Adrenal gland (tissue), 9 donors: ENCODE measurements at regions not wholly inside any gene's neighbourhood (a gene's known extent, or its start where the extent isn't known, plus 50 kb on each side); places are given as distances from the start of the nearest gene placed in this dataset.
"Not testable (repeated sequence)": the region's sequence is repeated elsewhere in the genome, so short reads cannot be mapped to it uniquely, and the experiment has no call there.

Experiments
- DNase-seq, 7 donors: peaks; one replicate each; pipeline ENCODE4 v3.0.0-alpha.2; 2019 to 2020
- H3K27ac ChIP-seq, 5 donors: fragments of 200-600 bp; sonication (generic) in 4 of 5; 1 replicate in 3 of 5; 2 replicates in 2 of 5; pipeline versions ENCODE4 v1.5.1 to v1.8.0; 2016 to 2020; ENCODE audit warnings: mild to moderate bottlenecking in 1 of 5
- H3K27me3 ChIP-seq: fragments of 200-600 bp; 2 replicates; pipeline ENCODE4 v1.8.0; 2021
- H3K36me3 ChIP-seq, 2 donors: fragments of 200-600 bp; replicated peaks in 1 of 2; 1 replicate in 1 of 2; 2 replicates in 1 of 2; pipeline versions ENCODE4 v1.5.1 to v1.8.0; 2018 to 2022
- H3K4me1 ChIP-seq, 2 donors: fragments of 200-600 bp; replicated peaks in 1 of 2; 1 replicate in 1 of 2; 2 replicates in 1 of 2; pipeline versions ENCODE4 v1.5.1 to v1.8.0; 2018 to 2021
- H3K4me3 ChIP-seq, 4 donors: fragments of 200-600 bp; sonication (generic) in 3 of 4; one replicate each; pipeline ENCODE4 v1.5.1; 2016 to 2018
- H3K9me3 ChIP-seq, 3 donors: fragments of 200-600 bp; sonication (generic) in 1 of 3; replicated peaks in 1 of 3; 1 replicate in 2 of 3; 2 replicates in 1 of 3; pipeline versions ENCODE4 v1.5.1 to v1.8.0; 2016 to 2021
- POLR2A ChIP-seq, 2 donors: fragments of 450-650 bp; IDR thresholded peaks; one replicate each; pipeline ENCODE4 v1.6.1; 2017; ENCODE audit warnings: antibody characterized with exemption in 2 of 2, mild to moderate bottlenecking in 2 of 2, moderate library complexity in 1 of 2
- WGBS, 4 donors: extraction: QIAGEN DNeasy Blood & Tissue Kit in 2 of 4; methylation state at CpG; one replicate each; pipeline versions ENCODE4 v1.1.5 to v1.1.7; 2013 to 2017; 5-methylcytosine and 5-hydroxymethylcytosine counted together
- intact Hi-C, 2 donors: fragments of 100-400 bp; cut with DNase I; formaldehyde crosslinking; loops; one replicate each; pipeline versions ENCODE4 v1.14.1 to v1.15.0; 2022 to 2023
- TF ChIP-seq, protein P1 (sequence below), 6 experiments: fragments of 450-650 bp in 4 of 6; fragments of 200-600 bp in 2 of 6; sonication (generic) in 1 of 6; IDR thresholded peaks; 1 replicate in 5 of 6; 2 replicates in 1 of 6; pipeline versions ENCODE4 v1.5.1 to v1.8.0; 2016 to 2021; ENCODE audit warnings: antibody characterized with exemption in 6 of 6, mild to moderate bottlenecking in 2 of 6, moderate library complexity in 1 of 6
- donor health status: healthy with polysubstance abuse.
- donor health status: Bipolar disorder and iron deficiency.
- donor health status: DM: yes; HTN: yes; CAD: no.
- donor health status: DM: no; HTN: no; CAD: no.
- donor health status: DM: no; HTN: no; CAD: no.

DNA sequence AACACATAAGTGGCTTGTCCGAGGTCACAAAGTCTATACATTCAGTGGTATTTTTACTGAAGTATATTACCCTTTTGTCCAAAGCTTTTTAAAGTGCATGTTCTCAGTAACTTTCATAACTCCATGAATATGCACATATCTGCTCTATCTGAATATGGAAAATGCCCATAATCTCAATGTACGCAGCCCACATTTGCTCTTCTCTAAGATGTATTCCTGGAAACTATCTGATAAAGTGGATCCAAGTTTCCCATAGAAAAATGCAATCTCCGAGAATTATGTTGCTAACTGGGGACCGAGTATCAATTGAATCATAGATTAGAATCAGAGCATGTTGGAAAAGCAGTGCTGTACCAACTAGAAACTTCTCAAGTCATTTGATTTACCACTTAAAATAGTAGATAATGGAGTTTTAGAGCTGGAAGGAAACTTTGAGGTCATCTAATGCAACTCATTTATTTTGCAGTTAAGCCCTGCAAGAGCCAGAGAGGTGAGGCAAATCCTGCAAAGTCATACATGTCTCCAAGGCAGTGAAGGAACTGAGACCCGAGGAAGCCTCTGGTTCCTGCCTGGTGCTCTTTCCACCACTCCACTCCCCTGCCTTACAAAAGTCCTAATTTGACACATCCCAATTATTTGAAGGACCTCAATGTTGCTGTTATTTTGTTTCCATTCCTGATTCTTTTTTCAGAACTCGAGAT, 69.4 kb downstream of the CYCS start:
- Histone ChIP-seq H3K9me3 (no peaks in the 10 kb centered on the region), H3K36me3 (no peaks in the 10 kb centered on the region), H3K27ac (no peak overlapping the region), H3K4me3 (no peak overlapping the region), H3K27me3 (peaks cover 5% of the 10 kb centered on the region), H3K4me1 (no peaks in the 10 kb centered on the region)
- intact Hi-C loops: no loop called here
- no peak for DNase-seq
- WGBS, 4 donors: 68 to 81% (median 76%) methylated on average over 6 of the region's 6 CpGs
- TF ChIP-seq, protein P1, sequence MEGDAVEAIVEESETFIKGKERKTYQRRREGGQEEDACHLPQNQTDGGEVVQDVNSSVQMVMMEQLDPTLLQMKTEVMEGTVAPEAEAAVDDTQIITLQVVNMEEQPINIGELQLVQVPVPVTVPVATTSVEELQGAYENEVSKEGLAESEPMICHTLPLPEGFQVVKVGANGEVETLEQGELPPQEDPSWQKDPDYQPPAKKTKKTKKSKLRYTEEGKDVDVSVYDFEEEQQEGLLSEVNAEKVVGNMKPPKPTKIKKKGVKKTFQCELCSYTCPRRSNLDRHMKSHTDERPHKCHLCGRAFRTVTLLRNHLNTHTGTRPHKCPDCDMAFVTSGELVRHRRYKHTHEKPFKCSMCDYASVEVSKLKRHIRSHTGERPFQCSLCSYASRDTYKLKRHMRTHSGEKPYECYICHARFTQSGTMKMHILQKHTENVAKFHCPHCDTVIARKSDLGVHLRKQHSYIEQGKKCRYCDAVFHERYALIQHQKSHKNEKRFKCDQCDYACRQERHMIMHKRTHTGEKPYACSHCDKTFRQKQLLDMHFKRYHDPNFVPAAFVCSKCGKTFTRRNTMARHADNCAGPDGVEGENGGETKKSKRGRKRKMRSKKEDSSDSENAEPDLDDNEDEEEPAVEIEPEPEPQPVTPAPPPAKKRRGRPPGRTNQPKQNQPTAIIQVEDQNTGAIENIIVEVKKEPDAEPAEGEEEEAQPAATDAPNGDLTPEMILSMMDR (IDR thresholded peaks at IDR 0.05): no peak
- no peak for TF ChIP-seq POLR2A (IDR thresholded peaks at IDR 0.05)

DNA sequence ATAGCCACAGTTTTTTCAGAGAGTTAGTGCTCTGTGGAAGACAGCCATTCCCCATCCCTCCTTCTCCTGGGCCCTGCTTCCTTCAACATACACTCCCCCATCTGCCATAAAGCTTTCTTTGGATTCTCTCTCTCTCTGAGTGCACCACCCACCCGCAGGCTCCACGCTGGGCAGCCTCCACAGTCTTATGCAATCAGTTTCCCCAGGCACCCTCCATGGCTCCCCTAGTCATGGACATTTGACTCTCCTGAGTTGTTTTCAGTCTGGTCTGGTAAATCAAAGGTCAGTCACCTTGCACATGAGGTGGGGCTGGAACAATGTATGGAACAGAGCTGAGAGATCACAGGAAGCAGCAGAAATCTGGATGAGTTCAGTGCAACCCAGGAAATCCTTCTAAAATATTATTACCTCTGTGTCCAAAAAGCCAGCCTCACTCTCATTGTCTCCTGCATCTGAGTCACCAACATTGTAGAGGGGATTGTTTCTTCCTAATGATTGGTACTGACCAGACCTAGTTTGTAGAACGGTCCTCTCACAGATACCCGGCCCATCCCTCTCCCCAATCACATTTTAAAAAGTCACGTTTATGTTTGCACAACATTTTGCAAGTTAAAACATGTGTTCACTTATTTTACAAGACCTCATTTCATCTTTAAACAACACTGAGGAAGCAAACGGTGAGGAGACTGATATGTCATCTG, 70.1 kb downstream of the CYCS start:
- H3K9me3 ChIP-seq: no peaks in the 10 kb centered on the region
- no peak for DNase-seq
- WGBS, 4 donors: 64 to 71% (median 69%) methylated on average over 6 of the region's 6 CpGs
- no peak overlapping the region for H3K27ac ChIP-seq
- H3K36me3 ChIP-seq: no peaks in the 10 kb centered on the region
- intact Hi-C loops: no loop called here
- no peak for TF ChIP-seq POLR2A (IDR thresholded peaks at IDR 0.05)
- TF ChIP-seq, protein P1 (IDR thresholded peaks at IDR 0.05): no peak
- H3K4me3 ChIP-seq: no peak overlapping the region
- H3K4me1 ChIP-seq: no peaks in the 10 kb centered on the region
- peaks cover 5% of the 10 kb centered on the region for H3K27me3 ChIP-seq

DNA sequence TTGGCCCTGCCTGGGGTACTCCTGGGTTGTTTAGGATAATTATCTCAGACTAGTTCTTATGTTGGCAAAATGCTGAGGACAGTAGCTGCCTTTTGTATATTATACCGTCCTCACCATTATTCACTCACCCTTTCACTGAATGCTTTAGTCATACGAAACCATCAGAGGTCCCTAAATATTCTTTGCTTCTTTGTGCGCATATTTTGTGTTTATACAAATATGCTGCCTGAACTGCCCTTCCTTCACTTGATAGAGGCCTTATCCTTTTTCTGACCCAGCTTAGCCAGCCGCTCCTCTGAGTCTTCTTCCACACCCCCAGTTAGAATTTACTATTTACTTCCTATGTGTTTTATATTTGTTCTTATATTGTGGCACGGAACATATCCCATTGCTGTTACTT, 70.2 kb upstream of the OSBPL3 start:
- 72 to 90% (median 84%) methylated on average over 5 of the region's 5 CpGs for WGBS, 4 donors
- Histone ChIP-seq H3K4me1 (no peaks in the 10 kb centered on the region), H3K4me3 (no peak overlapping the region), H3K9me3 (no peaks in the 10 kb centered on the region), H3K36me3 (no peaks in the 10 kb centered on the region), H3K27ac (no peak overlapping the region), H3K27me3 (no peaks in the 10 kb centered on the region)
- TF ChIP-seq POLR2A (IDR thresholded peaks at IDR 0.05): no peak
- TF ChIP-seq, protein P1 (IDR thresholded peaks at IDR 0.05): no peak
- no peak for DNase-seq
- intact Hi-C loops: no loop called here

DNA sequence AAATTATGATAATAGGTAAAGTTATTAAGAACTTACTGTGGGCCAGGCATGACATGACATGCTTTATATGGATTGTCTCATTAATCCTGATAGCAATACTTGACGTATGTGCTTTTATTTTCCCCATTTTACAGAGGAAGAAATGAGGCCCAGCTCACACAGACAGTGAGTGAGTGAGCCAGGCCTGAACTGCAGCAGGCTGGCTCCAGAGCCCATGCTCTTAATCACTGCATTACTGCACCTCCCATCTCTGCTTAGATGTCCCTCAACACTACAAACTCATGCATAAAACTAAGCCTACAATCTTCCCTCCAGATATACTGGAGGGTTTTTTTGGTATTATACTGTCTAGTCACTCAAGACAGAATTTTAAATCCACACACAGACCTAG, 68.5 kb upstream of the OSBPL3 start:
- H3K27me3 ChIP-seq: no peaks in the 10 kb centered on the region
- H3K9me3 ChIP-seq: no peaks in the 10 kb centered on the region
- H3K4me3 ChIP-seq: no peak overlapping the region
- intact Hi-C loops: no loop called here
- no peak for TF ChIP-seq POLR2A (IDR thresholded peaks at IDR 0.05)
- TF ChIP-seq, protein P1 (IDR thresholded peaks at IDR 0.05): no peak
- DNase-seq: no peak
- no peaks in the 10 kb centered on the region for H3K36me3 ChIP-seq
- no peaks in the 10 kb centered on the region for H3K4me1 ChIP-seq
- WGBS, 4 donors: 68 to 90% (median 79%) methylated on average over 1 of the region's 1 CpG
- H3K27ac ChIP-seq: no peak overlapping the region

- H3K9me3 ChIP-seq, H3K27ac ChIP-seq, H3K4me3 ChIP-seq, DNase-seq, H3K36me3 ChIP-seq, H3K4me1 ChIP-seq, intact Hi-C loops, H3K27me3 ChIP-seq: not testable (repeated sequence)
- 87 to 94% (median 89%) methylated on average over 8 to 12 of the region's 27 CpGs for WGBS, 4 donors
These were observed 67.8 kb upstream of the OSBPL3 start for GRCh38 chr7:25047571-25048443.
